ENCODE measurements at regions not wholly inside any gene's neighbourhood (a gene's known extent, or its start where the extent isn't known, plus 50 kb on each side); places are given as distances from the start of the nearest gene placed in this dataset.

DNA sequence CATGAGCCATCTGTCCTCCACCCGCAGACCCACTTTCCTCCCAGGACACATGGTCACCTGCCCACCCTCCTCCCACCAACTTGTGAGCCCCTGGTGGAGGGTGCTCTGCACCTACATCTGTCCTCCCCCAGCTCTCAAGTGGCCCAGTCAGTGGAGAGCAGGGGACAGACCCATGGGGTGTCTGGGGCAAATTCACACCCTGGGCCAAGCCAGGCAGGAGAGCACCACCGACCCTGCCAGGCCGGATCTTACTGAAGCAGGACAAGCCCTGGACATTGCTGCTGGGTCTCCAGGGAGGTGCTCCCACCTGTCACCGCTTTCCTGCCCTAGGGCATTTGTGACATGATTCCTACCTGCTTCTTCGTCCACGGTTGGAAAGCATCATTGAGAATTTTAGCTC, 221.6 kb downstream of the TUBA3C start:
- Histone ChIP-seq H4K20me1 (ENCODE audit: insufficient read depth, low read length) (no peaks in the 10 kb centered on the region), H3K9me3 (ENCODE audit: low read length) (no peaks in the 10 kb centered on the region), H3K4me2 (ENCODE audit: low read length) (no peak overlapping the region), H3K4me3 (ENCODE audit: low read depth, low read length, poor library complexity, severe bottlenecking) (no peak overlapping the region), H3K27ac (ENCODE audit: low read depth, low read length, poor library complexity, severe bottlenecking) (no peak overlapping the region), H3K36me3 (ENCODE audit: insufficient read depth, low read length) (no peaks in the 10 kb centered on the region), H3K79me2 (ENCODE audit: insufficient read depth, low read depth, low read length) (no peaks in the 10 kb centered on the region), H3K9me2 (ENCODE audit: insufficient read depth, low read length) (no peaks in the 10 kb centered on the region), H2AFZ (ENCODE audit: low read length) (no peak overlapping the region), H3K4me1 (ENCODE audit: insufficient read depth, low read length, poor library complexity, severe bottlenecking) (no peaks in the 10 kb centered on the region)
- no TSS peak for BruUV-seq (replicated peaks)
- intact Hi-C loops (cut with micrococcal nuclease; ENCODE audit: unreplicated experiment): no loop called here
- CTCF ChIA-PET (ENCODE audit: unreplicated experiment): no interaction called here
- no peak for TF ChIP-seq EZH2phosphoT487 (IDR thresholded peaks at IDR 0.05; ENCODE audit: borderline replicate concordance, low read depth, low read length)
- TF ChIP-seq, protein P1, sequence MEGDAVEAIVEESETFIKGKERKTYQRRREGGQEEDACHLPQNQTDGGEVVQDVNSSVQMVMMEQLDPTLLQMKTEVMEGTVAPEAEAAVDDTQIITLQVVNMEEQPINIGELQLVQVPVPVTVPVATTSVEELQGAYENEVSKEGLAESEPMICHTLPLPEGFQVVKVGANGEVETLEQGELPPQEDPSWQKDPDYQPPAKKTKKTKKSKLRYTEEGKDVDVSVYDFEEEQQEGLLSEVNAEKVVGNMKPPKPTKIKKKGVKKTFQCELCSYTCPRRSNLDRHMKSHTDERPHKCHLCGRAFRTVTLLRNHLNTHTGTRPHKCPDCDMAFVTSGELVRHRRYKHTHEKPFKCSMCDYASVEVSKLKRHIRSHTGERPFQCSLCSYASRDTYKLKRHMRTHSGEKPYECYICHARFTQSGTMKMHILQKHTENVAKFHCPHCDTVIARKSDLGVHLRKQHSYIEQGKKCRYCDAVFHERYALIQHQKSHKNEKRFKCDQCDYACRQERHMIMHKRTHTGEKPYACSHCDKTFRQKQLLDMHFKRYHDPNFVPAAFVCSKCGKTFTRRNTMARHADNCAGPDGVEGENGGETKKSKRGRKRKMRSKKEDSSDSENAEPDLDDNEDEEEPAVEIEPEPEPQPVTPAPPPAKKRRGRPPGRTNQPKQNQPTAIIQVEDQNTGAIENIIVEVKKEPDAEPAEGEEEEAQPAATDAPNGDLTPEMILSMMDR (conservative IDR thresholded peaks at IDR 0.05; ENCODE audit: low read length): no peak
- DNase-seq (ENCODE audit: low spot score): no peak
- POLR2A ChIA-PET: no interaction called here

DNA sequence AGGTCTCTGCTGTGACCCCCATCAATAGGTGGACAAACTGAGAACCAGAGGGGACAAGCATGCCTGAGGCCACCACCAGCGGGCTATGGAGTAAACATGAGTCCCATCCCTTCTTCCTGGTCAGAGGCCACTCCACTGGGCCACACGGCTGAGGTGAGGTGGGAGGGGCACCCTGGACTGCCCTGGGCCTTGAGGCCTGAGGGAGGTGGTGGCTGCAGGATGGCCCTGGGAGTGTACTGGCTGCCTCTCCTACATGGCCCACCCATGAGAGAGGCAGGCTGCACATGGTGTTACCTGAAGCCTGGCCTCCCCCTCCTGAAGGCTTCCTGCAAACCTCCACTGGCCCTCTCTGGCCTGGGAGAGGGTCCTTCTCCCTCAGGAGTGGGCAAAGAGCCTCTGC, 222.4 kb downstream of the TUBA3C start:
- no peak overlapping the region for H2AFZ ChIP-seq (ENCODE audit: low read length)
- no TSS peak for BruUV-seq (replicated peaks)

GRCh38 chr13:18956473-18957078, 225.0 kb downstream of the TUBA3C start:
- intact Hi-C loops (cut with micrococcal nuclease; ENCODE audit: unreplicated experiment): no loop called here
- no peak for DNase-seq (ENCODE audit: low spot score)
- Histone ChIP-seq H3K36me3 (ENCODE audit: insufficient read depth, low read length) (no peaks in the 10 kb centered on the region), H3K9me2 (ENCODE audit: insufficient read depth, low read length) (no peaks in the 10 kb centered on the region), H3K4me3 (ENCODE audit: low read depth, low read length, poor library complexity, severe bottlenecking) (no peak overlapping the region), H4K20me1 (ENCODE audit: insufficient read depth, low read length) (no peaks in the 10 kb centered on the region), H3K27ac (ENCODE audit: low read depth, low read length, poor library complexity, severe bottlenecking) (no peak overlapping the region), H3K9me3 (ENCODE audit: low read length) (no peaks in the 10 kb centered on the region), H3K4me2 (ENCODE audit: low read length) (no peak overlapping the region), H3K4me1 (ENCODE audit: insufficient read depth, low read length, poor library complexity, severe bottlenecking) (no peaks in the 10 kb centered on the region), H3K79me2 (ENCODE audit: insufficient read depth, low read depth, low read length) (no peaks in the 10 kb centered on the region), H2AFZ (ENCODE audit: low read length) (no peak overlapping the region)
- POLR2A ChIA-PET: no interaction called here
- TF ChIP-seq EZH2phosphoT487 (IDR thresholded peaks at IDR 0.05; ENCODE audit: borderline replicate concordance, low read depth, low read length): no peak
- TF ChIP-seq, protein P1 (conservative IDR thresholded peaks at IDR 0.05; ENCODE audit: low read length): no peak
- BruUV-seq (replicated peaks): no TSS peak
- CTCF ChIA-PET (ENCODE audit: unreplicated experiment): no interaction called here

More for the DNA sequence above, 222.4 kb downstream of the TUBA3C start:
- Histone ChIP-seq H3K9me3 (ENCODE audit: low read length) (no peaks in the 10 kb centered on the region), H3K79me2 (ENCODE audit: insufficient read depth, low read depth, low read length) (no peaks in the 10 kb centered on the region), H3K4me2 (ENCODE audit: low read length) (no peak overlapping the region), H3K27ac (ENCODE audit: low read depth, low read length, poor library complexity, severe bottlenecking) (no peak overlapping the region), H3K4me1 (ENCODE audit: insufficient read depth, low read length, poor library complexity, severe bottlenecking) (no peaks in the 10 kb centered on the region), H3K36me3 (ENCODE audit: insufficient read depth, low read length) (no peaks in the 10 kb centered on the region), H3K9me2 (ENCODE audit: insufficient read depth, low read length) (no peaks in the 10 kb centered on the region), H4K20me1 (ENCODE audit: insufficient read depth, low read length) (no peaks in the 10 kb centered on the region), H3K4me3 (ENCODE audit: low read depth, low read length, poor library complexity, severe bottlenecking) (no peak overlapping the region)
- CTCF ChIA-PET (ENCODE audit: unreplicated experiment): no interaction called here
- TF ChIP-seq, protein P1 (conservative IDR thresholded peaks at IDR 0.05; ENCODE audit: low read length): no peak
- TF ChIP-seq EZH2phosphoT487 (IDR thresholded peaks at IDR 0.05; ENCODE audit: borderline replicate concordance, low read depth, low read length): no peak
- DNase-seq (ENCODE audit: low spot score): no peak
- POLR2A ChIA-PET: no interaction called here
- intact Hi-C loops (cut with micrococcal nuclease; ENCODE audit: unreplicated experiment): no loop called here

Data from OCI-LY7 (cell line).